RCC 7860 (cell line): ENCODE measurements at regions not wholly inside any gene's neighbourhood (a gene's known extent, or its start where the extent isn't known, plus 50 kb on each side); places are given as distances from the start of the nearest gene placed in this dataset.
"Not testable (repeated sequence)": the region's sequence is repeated elsewhere in the genome, so short reads cannot be mapped to it uniquely, and the experiment has no call there.

ENCODE experiments used
- DNase-seq: peaks from one replicate; pipeline ENCODE4 v3.0.0-alpha.2; 2015; ENCODE audit warnings: low spot score
- FAIRE-seq: peaks from 2 replicates; lab custom pipeline; 2012; peaks lifted over from hg19 to GRCh38; lab: Jason Lieb, UNC

GRCh38 chrX:116285501-116285900 is 115.0 kb downstream of the AGTR2 start:
- DNase-seq (no peak), FAIRE-seq (no peak)

DNA sequence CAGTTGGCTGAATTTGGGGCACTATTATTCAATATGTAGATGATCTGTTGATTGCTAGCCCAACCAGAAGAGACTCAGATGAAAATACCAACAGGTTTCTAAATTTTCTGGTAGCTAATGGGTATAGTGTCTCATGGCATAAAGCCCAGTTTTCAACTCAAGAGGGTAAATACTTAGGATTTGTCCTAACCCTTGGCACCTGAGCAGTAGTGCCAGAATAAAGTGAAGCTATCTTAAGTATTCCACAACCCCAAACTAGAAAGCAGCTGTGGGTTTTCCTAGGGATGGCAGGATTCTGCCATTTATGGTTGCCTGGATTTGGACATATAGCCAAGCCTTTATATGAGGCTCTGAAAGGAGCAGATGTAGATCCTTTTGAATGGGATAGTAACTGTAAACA is 119.0 kb downstream of the AGTR2 start:
- DNase-seq (no peak), FAIRE-seq (no peak)

DNA sequence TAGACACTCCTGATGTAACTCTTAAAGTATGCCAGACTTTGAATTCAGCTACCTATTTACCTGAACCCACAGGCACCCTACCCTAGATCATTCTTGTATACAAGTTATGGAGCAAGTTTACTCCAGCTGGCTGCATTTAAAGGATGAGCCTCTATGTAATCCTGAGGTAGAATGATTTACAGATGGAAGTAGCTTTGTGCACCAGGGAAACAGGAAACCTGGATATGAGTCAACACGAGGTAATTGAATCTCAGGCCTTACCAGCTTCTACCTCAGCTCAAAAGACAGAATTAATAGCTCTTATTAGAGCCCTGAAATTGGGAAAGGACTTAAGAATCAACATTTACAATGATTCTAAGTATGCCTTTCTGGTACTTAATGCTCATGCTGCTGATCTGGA is 119.8 kb downstream of the AGTR2 start:
- DNase-seq (no peak), FAIRE-seq (no peak)

DNA sequence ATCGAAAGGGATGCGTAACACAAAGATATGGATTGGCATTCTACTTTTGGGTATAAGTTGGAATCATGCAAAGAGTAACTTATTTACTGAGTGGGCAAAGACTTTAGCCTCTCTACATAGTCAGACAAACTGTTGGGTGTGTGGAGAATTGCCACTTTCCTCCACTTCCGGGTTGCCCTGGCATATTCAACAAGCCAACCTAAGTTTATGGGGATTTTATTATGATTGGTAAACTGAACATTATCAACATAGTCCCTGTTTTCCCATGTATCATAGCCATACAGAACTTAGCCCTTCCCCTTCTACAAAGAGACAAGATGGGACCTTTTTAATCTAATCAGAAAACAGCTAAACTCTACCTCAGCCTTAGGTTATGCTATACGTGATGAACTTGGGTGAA is 121.6 kb downstream of the AGTR2 start:
- no peak for FAIRE-seq

GRCh38 chrX:116298956-116299355 is 128.4 kb downstream of the AGTR2 start:
- DNase-seq = no peak
- no peak for FAIRE-seq

More for the DNA sequence above, 121.6 kb downstream of the AGTR2 start:
- DNase-seq = no peak

DNA sequence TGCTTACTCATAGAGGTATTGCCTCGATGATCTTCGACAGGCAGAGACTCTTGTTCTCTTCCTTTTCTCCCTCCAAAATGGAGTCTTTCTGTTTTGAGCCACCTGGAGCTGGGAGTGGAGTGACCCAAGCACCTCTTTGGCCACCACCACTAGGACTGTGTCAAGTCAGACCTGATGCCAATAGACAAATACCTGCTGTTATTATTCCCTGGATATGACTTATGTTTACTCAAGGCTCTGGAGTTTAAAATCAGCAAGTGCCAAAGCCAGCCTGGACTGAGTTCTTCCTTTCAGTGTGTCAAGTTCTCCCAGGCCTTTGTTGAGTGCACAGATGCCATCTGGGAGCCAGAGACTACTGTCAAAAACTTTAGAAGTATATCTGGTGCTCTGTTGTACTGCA is 130.2 kb upstream of the SLC6A14 start:
- FAIRE-seq (no peak), DNase-seq (no peak)

DNA sequence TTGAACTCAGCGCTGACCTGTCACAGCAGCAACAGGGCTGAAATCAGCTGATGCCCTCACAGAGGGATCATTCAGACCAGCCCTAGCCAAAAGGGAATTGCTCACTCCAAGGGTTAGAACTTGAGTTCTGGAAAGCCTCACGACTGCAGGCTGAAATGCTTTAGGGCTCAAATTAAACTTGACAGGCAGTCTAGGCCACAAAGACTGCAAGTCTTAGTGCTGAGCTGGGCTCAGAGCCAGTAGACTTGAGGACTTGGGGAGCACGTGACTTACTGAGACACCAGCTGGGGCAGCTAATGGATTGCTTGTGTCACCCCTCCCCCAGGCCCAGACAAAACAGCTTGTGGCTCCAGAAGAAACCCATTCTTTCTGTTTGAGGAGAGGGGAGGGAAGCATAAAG is 119.0 kb upstream of the SLC6A14 start:
- FAIRE-seq = no peak
- no peak for DNase-seq

- DNase-seq = no peak
- no peak for FAIRE-seq
Observed at GRCh38 chrX:116318672-116319071, 117.7 kb upstream of the SLC6A14 start.

- no peak for DNase-seq
- no peak for FAIRE-seq
Observed at GRCh38 chrX:116321711-116322110, 114.7 kb upstream of the SLC6A14 start.

DNA sequence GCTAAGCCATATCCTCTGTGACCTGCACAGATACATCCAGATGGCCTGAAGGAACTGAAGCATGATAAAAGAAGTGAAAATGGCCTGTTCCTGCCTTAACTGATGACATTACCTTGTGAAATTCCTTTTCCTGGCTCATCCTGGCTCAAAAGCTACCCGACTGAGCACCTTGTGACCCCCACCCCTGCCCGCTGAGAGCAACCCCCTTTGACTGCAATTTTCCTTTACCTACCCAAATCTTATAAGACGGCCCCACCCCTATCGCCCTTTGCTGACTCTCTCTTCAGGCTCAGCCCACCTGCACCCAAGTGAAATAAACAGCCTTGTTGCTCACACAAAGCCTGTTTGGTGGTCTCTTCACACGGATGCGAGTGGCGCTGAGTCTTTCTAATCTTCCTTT is 104.4 kb upstream of the SLC6A14 start:
- not testable (repeated sequence) for DNase-seq, FAIRE-seq

DNA sequence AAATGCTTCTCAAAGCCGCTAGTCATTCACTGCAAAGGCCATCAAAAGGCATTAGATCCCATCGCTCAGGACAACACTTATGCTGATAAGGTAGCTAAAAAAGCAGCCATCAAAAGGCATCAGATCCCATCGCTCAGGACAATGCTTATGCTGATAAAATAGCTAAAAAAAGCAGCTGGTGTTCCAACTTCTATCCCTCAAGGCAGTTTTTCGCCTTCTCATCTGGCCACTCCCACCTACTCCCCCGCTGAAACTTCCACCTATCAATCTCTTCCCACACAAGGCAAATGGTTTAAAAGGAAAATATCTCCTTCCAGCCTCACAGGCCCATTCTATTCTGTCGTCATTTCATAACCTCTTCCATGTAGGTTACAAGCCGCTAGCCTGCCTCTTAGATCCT is 101.6 kb upstream of the SLC6A14 start:
- not testable (repeated sequence) for DNase-seq, FAIRE-seq

- FAIRE-seq = no peak
Observed at GRCh38 chrX:116339407-116339806, 97.0 kb upstream of the SLC6A14 start.

DNA sequence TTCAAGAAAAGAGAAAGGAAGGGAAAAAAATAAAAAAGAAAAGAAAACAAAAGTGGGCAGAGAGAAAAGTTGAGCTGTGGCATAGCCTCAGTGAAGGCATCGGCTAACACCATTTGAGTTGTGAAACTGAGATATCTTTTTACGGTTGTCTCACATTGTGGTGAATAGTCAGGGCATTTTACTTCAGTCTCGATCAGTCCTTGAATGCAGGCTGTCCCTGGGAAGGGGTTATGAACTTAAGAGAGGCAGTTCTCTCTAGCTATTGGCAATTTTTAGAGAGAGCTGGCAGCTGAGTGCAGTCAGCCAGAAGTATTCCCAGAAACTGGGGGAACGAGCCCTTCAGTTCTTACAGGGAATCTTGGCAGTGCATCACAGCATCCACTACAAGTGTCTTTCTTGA is 93.5 kb upstream of the SLC6A14 start:
- FAIRE-seq (no peak), DNase-seq (no peak)

More at GRCh38 chrX:116339407-116339806, 97.0 kb upstream of the SLC6A14 start:
- DNase-seq = no peak

DNA sequence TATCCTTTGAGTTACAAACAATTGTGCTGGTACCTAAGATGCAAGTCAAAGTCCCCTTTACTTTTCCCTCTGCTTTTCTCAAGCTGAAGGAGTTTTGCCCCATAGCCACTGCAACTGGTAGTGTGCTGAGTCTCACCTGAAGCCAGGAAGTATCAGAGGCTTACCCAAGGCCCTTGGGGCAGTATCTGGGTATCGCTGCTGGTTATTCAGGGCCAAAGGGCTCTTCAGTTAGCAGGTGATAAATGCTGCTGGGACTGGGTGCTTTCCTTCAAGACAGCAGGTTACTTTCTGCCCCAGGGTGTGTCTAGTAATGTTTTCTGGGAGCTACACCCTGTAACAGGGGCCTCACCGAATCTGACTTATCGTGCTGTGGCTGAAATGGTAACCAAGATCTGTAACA is 90.4 kb upstream of the SLC6A14 start:
- DNase-seq (no peak), FAIRE-seq (no peak)

GRCh38 chrX:116357329-116357728 is 79.1 kb upstream of the SLC6A14 start:
- no peak for FAIRE-seq
- no peak for DNase-seq

DNA sequence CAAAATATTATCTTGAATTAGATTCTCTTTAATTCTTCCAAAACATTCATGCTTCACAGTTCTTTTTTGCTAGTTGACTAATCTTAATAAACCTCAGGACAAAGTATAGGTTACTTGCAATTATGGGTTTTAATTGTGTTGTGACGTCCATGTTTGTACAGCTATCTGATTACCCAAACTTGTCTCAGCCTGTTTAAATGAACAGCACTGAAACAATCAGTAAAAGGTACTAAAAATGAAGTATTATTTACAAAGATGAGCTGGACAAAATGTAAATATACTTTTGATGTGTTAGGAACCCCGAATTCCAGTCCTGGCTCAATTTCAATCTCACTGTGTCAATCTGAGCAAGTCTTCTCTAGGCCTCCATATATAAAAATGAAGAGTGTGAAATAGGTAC is 57.4 kb upstream of the SLC6A14 start:
- DNase-seq (no peak), FAIRE-seq (no peak)

DNA sequence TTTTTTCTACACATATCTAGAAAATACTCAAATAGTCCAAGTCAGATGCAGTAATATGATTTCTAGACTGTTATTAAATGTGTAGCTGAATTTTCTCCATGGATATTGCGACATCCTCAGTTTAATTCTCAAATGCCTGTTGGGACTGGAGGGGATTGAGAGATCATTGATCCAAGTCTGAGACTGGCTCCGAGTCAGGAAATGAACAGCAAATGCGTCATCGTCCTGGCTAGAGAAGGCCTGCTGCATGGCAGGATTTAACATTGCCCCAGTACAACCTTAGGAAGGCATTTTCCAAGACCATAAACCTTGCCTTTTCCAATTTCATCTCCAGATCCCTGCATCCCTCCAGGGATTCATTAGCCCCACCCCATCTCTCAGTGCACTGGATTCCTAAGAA is 56.6 kb upstream of the SLC6A14 start:
- FAIRE-seq (no peak), DNase-seq (no peak)

- no peak for FAIRE-seq
- no peak for DNase-seq
Observed at GRCh38 chrX:116384406-116384954, 51.9 kb upstream of the SLC6A14 start.
